ENCODE measurements at regions not wholly inside any gene's neighbourhood (a gene's known extent, or its start where the extent isn't known, plus 50 kb on each side); places are given as distances from the start of the nearest gene placed in this dataset.
"Not testable (repeated sequence)": the region's sequence is repeated elsewhere in the genome, so short reads cannot be mapped to it uniquely, and the experiment has no call there.

- dilution Hi-C loops (cut with MboI; ENCODE audit: extremely low pct_ligation_motif_present, low sequenced_read_pairs), result no loop called here
- H2AFZ ChIP-seq (ENCODE audit: low read depth, low read length), result no peak overlapping the region
These were observed 762.8 kb upstream of the NUDT12 start for GRCh38 chr5:104325356-104325755.

GRCh38 chr5:104316676-104317075, 754.1 kb upstream of the NUDT12 start:
- dilution Hi-C loops (cut with MboI; ENCODE audit: extremely low pct_ligation_motif_present, low sequenced_read_pairs); FAIRE-seq; H3K9me1 ChIP-seq (replicated peaks; ENCODE audit: control insufficient read depth, extremely low read depth, insufficient read depth, low read length); intact Hi-C loops (cut with micrococcal nuclease); H3K9ac ChIP-seq (replicated peaks; ENCODE audit: extremely low read depth, insufficient read depth, low read length); H3K36me3 ChIP-seq (ENCODE audit: control insufficient read depth in 2 of 2, extremely low read depth in 1 of 2, insufficient read depth in 2 of 2, low read length in 2 of 2); DNase-seq (ENCODE audit: low read depth, low spot score); H3K27me3 ChIP-seq (ENCODE audit: control insufficient read depth in 2 of 2, insufficient read depth in 2 of 2, low read length in 2 of 2); POLR2A ChIA-PET; H2AFZ ChIP-seq (ENCODE audit: low read depth, low read length); H3K9me3 ChIP-seq (replicated peaks; ENCODE audit: control insufficient read depth, insufficient read depth, low read length); H3K4me2 ChIP-seq (ENCODE audit: insufficient read depth, low read length); H3K27ac ChIP-seq (ENCODE audit: insufficient read depth, low read depth, low read length); H4K20me1 ChIP-seq (replicated peaks; ENCODE audit: control insufficient read depth, extremely low read depth, insufficient read depth, low read length); H3K4me3 ChIP-seq (replicated peaks in 1 of 3; ENCODE audit: insufficient read depth in 1 of 3, low read depth in 1 of 3, low read length in 3 of 3); H3K79me2 ChIP-seq (ENCODE audit: control insufficient read depth, insufficient read depth, low read length); H3K4me1 ChIP-seq (ENCODE audit: control insufficient read depth, extremely low read depth, insufficient read depth, low read length); BruUV-seq (replicated peaks): not testable (repeated sequence)
- CTCF ChIA-PET, result interaction anchor here (0.7 kb wide), 1 partner anchor 30 kb away, joined by 4 read pairs; no protein-coding TSS in a partner anchor

More at GRCh38 chr5:104325356-104325755, 762.8 kb upstream of the NUDT12 start:
- Histone ChIP-seq H3K27me3 (ENCODE audit: control insufficient read depth in 2 of 2, insufficient read depth in 2 of 2, low read length in 2 of 2) (no peaks in the 10 kb centered on the region), H3K4me3 (replicated peaks in 1 of 3; ENCODE audit: insufficient read depth in 1 of 3, low read depth in 1 of 3, low read length in 3 of 3) (no peak overlapping the region), H3K27ac (ENCODE audit: insufficient read depth, low read depth, low read length) (no peak overlapping the region), H3K79me2 (ENCODE audit: control insufficient read depth, insufficient read depth, low read length) (no peaks in the 10 kb centered on the region), H3K36me3 (ENCODE audit: control insufficient read depth in 2 of 2, extremely low read depth in 1 of 2, insufficient read depth in 2 of 2, low read length in 2 of 2) (no peaks in the 10 kb centered on the region), H3K9me3 (replicated peaks; ENCODE audit: control insufficient read depth, insufficient read depth, low read length) (no peaks in the 10 kb centered on the region), H3K9ac (replicated peaks; ENCODE audit: extremely low read depth, insufficient read depth, low read length) (no peak overlapping the region), H3K4me2 (ENCODE audit: insufficient read depth, low read length) (no peak overlapping the region), H3K9me1 (replicated peaks; ENCODE audit: control insufficient read depth, extremely low read depth, insufficient read depth, low read length) (no peaks in the 10 kb centered on the region), H4K20me1 (replicated peaks; ENCODE audit: control insufficient read depth, extremely low read depth, insufficient read depth, low read length) (no peaks in the 10 kb centered on the region), H3K4me1 (ENCODE audit: control insufficient read depth, extremely low read depth, insufficient read depth, low read length) (no peaks in the 10 kb centered on the region)
- ChIA-PET POLR2A (no interaction called here), CTCF (no interaction called here)
- intact Hi-C loops (cut with micrococcal nuclease), result no loop called here
- DNase-seq (ENCODE audit: low read depth, low spot score) (no peak), FAIRE-seq (no peak)
- TF ChIP-seq POLR2AphosphoS5 (IDR thresholded peaks at IDR 0.05; ENCODE audit: insufficient read depth, low read depth, low read length), result no peak
- no peak for TF ChIP-seq POLR2A (IDR thresholded peaks at IDR 0.05; ENCODE audit: low read depth, low read length)
- TF ChIP-seq MYC (IDR thresholded peaks at IDR 0.05; ENCODE audit: low read depth, low read length), result no peak
- TF ChIP-seq MAX (IDR thresholded peaks at IDR 0.05; ENCODE audit: insufficient read depth, insufficient read length), result no peak
- TF ChIP-seq CTCF (IDR thresholded peaks at IDR 0.05; ENCODE audit: extremely low read depth in 1 of 2, insufficient read depth in 1 of 2, low read depth in 1 of 2, low read length in 2 of 2), result no peak
- no peak for TF ChIP-seq EZH2 (IDR thresholded peaks at IDR 0.05; ENCODE audit: borderline replicate concordance, low read depth, low read length, severe bottlenecking)
- no peak for TF ChIP-seq FOS (IDR thresholded peaks at IDR 0.05; ENCODE audit: borderline replicate concordance, insufficient read depth, low read length)
- TF ChIP-seq GATA2 (IDR thresholded peaks at IDR 0.05; ENCODE audit: insufficient read depth, insufficient read length, low read depth, low read length), result no peak
- no peak for TF ChIP-seq JUN (IDR thresholded peaks at IDR 0.05; ENCODE audit: borderline replicate concordance, insufficient read depth, insufficient read length, low read depth)
- BruUV-seq (replicated peaks), result no TSS peak

Measured in endothelial cell of umbilical vein (primary cell).